ENCODE measurements at regions not wholly inside any gene's neighbourhood (a gene's known extent, or its start where the extent isn't known, plus 50 kb on each side); places are given as distances from the start of the nearest gene placed in this dataset.

DNA sequence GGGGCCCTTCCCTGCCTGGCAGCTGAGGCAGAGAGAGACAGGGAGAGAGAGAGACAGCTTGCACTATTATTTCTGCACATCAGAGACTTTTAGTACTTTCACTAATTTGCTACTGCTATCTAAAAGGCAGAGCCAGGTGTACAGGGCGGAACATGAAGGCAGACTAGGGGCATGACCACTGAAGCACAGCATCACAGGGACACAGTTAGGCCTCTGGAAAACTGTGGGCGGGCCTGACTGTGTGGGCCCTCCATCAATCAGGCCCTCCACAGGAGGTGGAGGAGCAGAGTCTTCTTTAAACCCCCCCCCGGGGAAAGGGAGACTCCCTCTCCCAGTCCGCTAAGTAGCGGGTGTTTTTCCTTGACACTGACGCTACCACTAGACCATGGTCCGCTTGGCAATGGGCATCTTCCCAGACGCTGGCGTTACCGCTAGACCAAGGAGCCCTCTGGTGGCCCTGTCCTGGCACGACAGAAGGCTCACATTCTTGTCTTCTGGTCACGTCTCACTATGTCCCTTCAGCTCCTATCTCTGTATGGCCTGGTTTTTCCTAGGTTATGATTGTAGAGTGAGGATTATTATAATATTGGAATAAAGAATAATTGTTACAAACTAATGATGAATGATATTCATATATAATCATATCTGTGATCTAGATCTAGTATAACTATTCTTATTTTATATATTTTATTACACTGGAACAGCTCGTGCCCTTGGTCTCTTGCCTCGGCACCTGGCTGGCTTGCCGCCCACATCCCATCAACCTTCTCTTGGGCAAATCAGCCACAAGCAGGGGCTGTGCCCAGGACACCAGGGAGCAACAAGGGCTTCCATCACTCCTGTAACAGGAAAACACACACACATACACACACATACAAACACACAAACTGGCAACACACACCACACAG, 60.7 kb upstream of the PPP2R2D start:
- peak; percentile 1 for DNase-seq (ENCODE audit: low spot score)

DNA sequence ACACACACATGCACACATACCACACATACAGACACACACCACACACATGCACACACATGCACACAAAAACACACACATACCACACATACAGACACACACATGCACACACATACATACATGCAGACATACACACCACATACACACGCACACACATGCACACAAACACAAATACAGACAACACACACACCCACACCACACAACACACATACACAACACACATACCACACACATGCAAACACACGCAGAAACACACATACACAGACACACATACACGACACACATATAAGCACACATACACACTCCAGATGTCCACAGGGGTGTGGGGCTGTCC, 60.1 kb upstream of the PPP2R2D start:
- DNase-seq (ENCODE audit: low spot score): no peak

DNA sequence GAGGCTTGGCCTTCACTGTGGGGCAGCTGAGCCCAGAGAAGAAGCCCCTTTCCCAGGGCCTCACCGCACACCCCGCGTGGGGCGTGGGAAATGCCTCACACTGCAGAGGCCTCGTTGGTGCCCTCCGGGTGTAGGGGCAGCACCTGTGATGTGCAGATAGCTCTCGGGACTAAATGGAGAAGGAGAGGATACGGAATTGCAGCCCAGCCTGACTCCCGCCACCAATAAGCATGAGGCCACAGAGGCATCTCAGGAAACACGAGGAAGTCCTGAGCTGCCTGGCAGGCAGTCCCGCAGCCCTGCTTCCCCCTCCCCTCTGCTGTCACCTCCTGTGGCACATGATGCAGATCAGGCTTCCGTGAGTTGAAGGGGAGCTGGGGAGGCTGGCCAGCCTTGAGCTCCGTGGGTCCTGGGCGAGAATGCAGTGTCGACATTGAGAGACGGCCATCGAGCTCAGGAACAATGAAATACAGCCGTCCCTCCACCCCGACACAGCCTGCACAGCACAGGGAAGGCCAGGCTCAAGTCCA, 59.6 kb upstream of the PPP2R2D start:
- DNase-seq (ENCODE audit: low spot score): no peak

DNA sequence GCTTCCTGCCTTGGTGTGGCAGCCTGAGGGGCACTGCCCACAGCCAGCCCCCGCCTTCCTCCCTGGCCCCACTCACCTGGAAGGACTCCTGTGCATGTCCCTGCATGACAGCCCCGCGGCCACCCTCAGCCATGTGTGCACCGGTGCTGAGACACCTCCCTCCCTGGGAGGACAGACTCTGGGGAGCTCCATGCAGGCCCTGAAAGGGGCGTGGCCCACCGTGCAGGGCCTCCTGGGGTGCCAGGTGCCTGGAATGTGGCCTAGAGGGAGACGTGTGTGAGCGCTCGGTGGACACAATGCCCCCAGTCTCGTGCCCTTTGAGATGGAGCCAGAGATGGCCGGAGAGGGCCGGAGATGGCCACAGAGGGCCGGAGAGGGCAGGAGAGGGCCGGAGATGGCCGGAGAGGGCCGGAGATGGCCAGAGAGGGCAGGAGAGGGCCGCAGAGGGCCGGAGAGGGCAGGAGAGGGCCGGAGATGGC, 59.1 kb upstream of the PPP2R2D start:
- no peak for DNase-seq (ENCODE audit: low spot score)

DNA sequence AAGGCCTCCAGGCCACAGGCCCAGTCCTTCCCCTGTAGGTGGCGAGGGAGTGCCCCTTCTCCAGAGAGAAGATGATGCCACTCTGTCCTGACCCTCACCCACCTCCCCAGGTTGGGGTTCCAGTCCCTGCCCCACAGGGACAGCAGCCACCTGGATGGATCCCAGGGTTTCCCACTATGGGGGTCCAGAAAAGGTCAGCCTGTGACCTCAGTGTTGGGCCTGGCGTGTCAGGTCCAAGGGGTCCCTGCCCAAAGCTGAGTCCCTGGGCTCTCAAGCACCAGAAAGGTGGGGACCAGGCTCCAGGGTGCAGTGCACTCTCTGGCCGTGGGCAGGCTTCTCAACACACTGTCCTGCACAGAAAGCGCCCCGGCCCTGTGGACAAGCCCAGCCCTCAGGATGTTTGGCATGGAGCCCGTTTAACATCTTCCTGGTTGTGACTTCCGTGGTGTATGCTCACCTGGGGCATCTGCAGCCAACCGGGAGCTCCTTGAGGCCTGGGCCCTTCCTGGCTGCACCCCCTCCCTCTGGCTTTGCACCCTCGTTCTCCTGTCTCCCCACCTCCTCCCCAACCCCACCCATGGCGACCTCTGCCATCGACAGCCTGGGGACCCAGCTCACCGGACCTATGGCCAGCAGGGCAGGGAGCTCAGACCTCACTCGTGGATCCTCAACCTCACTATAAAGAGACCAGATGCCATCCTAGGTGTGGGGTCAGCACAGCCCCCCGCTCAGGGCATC, 58.3 kb upstream of the PPP2R2D start:
- DNase-seq (ENCODE audit: low spot score): no peak

DNA sequence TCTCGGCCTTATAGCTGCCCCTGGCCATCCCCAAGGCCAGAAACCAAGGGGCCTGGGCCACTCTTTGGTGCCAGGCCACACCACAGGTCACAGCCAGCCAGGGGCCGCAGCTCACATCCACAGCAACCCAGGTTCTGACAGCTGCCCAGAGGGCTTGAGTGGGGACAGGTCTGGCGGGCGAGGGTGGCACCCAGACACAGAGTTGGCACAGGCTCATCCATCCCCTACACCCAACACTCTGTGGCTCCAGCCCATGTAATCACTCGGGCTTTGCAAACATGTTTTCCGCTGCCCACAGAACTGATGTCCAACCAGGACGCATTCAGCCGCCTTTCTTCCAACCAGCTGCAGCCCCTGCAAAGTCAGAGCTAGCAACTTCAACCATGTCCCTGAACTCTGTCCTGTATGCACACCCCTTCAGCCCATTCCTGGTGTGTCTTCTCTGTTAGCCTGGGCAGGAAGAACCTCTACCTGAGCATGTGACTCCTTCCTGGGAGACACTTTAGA, 57.7 kb upstream of the PPP2R2D start:
- DNase-seq (ENCODE audit: low spot score): no peak

DNA sequence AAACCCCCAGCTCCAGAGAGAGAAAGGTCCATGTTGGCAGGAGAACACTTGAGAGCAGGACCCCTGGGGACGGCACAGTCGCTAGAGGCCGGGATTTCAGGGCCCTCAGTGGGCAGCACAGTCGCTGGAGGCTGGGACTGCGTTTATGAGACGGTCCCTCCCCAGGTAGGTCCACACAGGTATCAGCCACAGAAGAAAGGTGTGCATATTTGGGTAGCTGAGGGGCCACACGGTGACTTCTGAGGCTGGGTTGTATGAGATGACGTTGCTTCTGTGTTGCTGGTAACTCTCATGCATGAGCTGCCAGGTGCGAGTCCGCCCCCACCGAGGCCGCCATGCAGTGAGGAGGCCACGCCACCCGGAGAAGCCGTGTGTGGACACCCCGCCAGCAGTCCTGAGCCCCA, 56.9 kb upstream of the PPP2R2D start:
- no peak for DNase-seq (ENCODE audit: low spot score)

DNA sequence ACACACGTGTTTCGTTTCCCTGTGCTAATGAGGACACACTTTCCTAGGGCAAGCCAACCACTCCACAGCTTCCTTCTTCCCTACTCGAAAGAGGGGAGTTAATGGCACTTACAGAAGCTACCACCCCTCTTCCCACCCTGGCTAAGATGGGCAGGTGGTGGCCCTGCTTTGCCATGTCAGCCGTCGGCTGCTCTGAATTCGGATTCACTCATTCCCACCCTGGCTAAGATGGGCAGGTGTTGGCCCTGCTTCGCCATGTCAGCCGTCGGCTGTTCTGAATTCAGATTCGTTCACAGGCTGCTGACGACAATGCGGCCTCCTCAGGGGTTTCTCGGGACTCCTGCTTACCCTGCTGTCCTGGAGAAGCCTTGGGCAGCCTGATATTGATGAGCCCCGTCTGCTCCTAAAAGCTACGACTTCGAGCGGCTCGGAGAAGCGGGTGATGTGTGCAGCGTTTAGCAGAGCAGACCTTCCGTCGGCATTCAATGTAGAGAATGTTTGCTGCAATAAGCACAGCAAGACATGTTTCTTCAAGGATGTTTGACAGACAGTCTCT, 56.2 kb upstream of the PPP2R2D start:
- no peak for DNase-seq (ENCODE audit: low spot score)

DNA sequence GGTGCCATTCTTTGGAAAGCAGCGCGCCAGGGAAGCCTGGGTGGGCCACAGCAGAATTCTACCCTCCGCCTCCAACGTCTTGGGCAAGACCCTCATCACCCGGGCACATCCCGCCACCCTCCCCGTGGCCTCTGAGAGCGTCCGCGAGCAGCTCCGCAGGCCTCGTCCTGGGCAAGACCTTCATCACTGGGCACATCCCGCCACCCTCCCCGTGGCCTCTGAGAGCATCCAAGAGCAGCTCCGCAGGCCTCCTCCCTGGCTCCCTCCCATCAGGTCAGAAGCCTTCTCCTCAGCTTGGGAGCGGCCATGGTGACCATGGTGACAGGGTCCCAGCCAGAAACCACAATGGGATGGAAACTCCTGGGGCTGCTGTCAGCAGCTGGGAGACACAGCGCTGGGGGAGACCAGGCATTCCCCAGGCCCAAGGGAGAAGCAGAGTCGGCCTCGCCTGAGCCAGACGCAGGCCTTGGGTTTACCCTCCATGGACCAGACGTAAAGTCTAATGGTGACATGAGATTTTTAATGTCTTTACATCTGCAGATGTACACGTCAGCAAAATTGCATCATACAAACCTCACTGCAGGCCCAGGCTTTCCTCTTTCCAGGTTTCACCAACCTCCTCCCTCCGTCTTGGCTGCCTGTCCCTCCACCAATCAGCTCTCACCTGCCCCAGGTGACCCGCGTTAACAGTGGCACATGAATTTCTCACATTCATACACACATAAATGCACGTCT, 55.1 kb upstream of the PPP2R2D start:
- DNase-seq (ENCODE audit: low spot score): no peak

DNA sequence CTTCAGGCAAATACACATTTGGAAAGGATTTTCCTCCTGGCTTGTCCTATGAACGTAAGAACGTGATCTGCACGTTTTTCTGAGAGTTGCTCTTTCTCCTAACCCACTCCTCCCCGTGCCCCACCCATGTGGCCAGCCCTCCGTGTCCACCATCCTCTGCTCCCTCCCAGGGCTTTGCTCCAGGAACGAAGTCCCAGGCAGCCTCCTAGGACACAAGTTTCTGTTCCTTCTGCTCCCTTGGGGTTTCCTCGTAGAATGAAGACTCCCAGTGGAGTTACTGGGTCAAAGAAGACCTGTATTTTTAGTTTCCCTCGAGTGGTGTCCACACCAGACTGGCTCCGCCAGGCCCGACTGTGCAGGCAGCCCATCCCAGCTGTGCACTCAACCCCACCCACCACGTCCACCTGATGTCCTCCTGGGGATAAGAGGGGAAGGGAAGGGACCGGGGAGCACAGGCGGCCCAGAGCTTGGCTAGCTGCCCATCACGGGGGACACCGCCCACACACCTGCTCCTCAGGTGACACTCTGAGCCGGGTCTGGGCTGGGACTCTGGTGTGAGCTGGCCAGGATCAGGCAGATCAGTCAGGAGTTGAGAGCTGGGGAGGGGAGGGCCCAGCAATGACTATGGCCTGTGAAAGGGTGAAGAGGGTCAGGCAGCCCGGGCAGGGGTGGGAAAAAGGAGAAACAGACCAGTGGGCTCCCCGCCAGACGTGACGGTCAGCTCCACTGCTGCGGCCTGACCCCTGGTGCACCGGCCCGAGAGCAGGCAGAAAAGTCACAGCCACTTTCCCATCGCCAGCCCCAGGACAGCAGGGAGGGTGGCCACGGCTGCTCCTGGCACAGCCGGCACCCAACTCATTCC, 54.3 kb upstream of the PPP2R2D start:
- no peak for DNase-seq (ENCODE audit: low spot score)

DNA sequence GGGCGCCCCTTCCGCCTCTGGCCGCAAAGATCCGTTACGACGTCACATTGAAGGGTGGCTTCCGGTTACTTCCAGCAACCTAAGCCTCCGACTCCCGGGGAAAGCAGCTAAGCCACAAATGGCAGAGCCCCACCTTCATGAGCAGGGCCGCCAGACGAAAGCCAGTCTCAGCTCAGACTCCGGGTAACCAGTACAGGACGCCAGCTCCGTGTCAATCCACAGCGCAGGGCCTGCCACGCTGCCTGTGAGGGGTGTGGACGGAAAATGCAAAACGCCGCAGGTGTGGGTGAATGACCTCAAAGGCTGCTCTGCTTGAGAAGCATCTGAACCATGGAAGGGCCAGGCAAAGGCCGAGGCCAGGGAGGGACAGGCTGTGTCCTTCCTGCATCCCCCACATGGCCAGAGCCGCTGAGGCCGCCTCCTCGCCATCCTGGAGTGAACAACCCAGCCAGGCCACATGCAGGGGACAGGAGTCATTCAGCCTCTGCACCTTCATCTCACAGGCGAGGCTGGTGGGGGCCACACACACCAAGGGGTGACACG, 53.5 kb upstream of the PPP2R2D start:
- DNase-seq (ENCODE audit: low spot score): no peak

DNA sequence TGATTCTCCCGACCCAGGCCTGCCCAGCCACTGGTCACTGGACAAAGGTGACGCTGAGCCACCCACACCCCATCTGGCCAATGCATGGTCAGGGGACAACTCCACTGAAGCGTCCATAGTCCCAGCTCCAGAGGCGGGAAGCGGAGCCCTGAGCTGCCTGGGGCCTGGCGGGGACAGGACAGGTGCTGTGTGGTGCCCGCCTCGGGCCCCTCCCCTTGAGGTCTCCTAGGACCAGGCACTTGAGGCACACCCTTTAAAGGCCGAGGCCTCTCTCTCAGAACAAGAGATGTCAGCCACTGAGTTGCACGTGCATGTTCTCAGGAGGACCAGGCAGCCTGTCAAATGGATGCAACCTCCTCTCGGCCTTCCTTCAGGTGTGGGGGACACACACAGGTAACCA, 52.5 kb upstream of the PPP2R2D start:
- no peak for DNase-seq (ENCODE audit: low spot score)

DNA sequence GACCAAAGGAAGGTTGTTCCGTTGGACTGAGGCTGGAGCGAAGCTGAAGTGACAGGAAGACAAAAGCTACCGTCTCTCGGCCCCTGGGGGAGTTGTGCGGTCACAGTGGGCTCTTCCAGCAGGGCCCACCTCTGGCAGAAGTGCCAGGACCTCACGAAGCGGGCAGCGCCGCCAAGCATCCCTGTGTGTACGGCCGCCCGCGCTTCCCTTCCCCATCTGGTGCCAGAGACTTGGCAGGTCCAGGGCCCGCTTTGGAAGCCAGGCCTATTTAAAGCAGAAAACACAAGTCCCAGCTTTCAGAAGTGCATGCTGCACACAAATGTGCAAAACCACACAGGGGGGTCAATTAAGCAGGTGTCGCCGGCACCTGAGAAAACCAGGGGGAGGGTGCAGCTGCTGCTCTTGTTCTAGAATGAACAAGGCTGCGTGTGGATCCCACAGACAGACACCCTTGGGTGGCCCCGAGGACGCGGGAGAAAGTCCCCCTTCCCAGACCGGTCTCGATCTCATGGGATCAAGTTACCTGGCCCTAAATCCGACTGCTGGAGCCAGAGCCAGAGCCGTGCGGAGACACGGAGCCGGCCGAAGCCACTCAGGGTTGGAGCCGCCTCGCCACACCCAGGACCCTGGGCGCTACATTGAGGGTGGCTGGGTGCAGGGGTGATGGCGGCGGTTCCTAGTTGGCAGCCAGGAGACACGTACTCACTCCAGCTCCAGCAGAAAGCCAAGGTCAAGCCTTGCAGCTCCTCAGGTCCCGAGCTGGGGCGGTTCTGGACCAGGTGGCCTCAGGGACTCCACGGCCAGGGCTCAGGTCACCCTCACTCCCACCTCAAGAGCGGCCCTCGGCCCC, 51.8 kb upstream of the PPP2R2D start:
- no peak for DNase-seq (ENCODE audit: low spot score)

DNA sequence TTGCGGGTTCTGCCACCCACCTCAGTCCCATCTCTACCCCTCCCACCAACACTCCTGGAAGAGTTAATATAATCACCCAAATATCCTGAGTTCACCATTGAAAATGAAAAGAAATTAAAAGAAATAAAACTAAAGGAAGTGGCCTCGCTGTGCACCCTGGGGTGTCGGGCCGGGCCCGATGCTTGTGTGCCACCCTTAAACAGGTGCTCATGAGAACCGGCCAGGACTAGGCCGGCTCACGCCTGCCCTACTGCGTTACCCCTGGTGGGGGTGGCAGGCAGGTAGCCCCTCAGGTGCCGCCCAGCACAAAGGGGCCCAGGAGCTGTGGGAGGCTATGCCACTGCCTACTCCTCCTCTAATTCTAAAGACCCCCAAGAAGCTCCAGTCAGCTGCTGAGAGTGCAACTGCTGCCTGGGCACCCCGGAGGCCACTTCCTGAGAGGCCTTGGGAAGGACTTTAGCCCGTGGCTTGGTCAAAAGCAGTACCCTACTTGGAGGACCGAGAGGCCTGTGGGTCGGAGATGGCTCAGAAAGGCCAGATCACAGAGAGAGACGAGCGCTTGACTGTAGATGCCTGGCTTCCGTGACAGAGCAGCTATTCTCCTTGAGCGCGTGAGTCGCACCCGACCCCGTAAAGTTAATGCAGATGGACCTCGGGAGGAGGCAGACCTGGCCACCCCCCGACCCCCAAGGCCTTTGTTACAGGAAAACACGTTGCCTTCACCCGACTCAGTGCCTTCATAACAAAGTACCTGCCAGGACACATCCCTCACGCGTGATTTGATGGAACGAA, 51.0 kb upstream of the PPP2R2D start:
- no peak for DNase-seq (ENCODE audit: low spot score)

DNA sequence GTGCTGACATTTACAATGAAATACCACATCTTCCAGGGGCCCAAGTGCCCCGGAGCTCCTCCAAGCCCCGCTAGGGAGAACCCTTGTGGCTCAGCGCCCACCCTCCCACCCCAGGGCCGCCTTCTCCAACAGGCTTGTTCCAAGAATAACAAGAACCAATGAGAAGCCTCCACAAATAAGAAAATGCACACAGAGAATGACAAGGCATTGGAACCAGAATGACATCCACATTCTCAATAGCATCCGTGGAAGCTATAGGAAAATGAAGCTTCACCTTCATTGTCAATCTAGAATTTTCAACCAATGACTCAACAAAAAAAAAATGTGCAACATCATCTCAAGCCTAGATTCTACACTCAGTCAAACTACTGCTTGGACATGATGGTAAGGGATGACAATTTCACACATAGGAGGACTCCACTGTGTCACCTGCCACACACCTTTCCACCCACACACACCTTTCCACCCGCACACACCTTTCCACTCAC, 50.4 kb upstream of the PPP2R2D start:
- no peak for DNase-seq (ENCODE audit: low spot score)
